ENCODE measurements at regions not wholly inside any gene's neighbourhood (a gene's known extent, or its start where the extent isn't known, plus 50 kb on each side); places are given as distances from the start of the nearest gene placed in this dataset.

DNA sequence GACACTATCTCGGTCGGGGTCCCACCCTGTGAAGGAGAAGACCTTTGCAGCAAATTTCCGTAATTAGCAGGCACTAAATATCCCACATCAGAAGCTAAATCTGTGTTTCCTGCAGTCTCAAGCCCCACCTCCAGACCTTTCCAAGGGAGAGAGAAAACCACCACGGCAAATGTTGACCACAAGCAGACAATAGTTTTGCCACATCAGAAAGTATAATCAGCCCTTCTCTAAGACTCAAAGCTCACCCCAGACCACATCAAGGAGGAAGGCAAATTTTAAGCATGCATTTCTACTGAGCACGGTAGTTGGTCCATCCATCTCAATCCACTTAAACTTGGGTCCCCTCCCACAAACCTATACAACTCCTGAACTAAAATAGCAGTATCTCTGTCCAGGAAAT lies 398.5 kb downstream of the GPM6A start:
- TF ChIP-seq CTCF (IDR thresholded peaks at IDR 0.05) (no peak), POLR2A (IDR thresholded peaks at IDR 0.05) (no peak)

All from thyroid gland (tissue), 4 donors.